ENCODE measurements at regions not wholly inside any gene's neighbourhood (a gene's known extent, or its start where the extent isn't known, plus 50 kb on each side); places are given as distances from the start of the nearest gene placed in this dataset.

DNA sequence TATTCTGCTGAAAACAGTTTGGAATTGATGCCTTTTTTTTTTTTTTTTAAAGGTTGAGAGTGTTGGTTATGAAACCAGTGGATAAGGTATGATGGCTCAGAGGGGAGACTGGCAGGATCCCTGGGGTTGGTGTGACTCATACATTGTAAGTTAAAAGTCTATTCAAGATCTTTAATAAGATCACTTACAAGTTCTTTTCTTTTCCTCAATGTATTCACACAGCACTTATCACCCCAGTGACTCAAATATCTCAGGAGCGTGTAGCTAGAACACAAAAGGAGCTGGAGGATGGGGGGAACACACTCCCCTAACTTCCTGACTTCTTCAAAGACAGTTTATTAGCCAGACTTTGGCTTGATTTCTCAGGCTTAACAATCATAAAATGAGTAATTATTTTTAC lies 285.3 kb downstream of the SV2B start:
- TF ChIP-seq, protein P1, sequence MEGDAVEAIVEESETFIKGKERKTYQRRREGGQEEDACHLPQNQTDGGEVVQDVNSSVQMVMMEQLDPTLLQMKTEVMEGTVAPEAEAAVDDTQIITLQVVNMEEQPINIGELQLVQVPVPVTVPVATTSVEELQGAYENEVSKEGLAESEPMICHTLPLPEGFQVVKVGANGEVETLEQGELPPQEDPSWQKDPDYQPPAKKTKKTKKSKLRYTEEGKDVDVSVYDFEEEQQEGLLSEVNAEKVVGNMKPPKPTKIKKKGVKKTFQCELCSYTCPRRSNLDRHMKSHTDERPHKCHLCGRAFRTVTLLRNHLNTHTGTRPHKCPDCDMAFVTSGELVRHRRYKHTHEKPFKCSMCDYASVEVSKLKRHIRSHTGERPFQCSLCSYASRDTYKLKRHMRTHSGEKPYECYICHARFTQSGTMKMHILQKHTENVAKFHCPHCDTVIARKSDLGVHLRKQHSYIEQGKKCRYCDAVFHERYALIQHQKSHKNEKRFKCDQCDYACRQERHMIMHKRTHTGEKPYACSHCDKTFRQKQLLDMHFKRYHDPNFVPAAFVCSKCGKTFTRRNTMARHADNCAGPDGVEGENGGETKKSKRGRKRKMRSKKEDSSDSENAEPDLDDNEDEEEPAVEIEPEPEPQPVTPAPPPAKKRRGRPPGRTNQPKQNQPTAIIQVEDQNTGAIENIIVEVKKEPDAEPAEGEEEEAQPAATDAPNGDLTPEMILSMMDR (IDR thresholded peaks at IDR 0.05; ENCODE audit: insufficient read depth, low read depth, low read length): no peak
- DNase-seq (ENCODE audit: low read depth): no peak
- H3K4me3 ChIP-seq (ENCODE audit: low read depth, low read length): no peak overlapping the region

DNA sequence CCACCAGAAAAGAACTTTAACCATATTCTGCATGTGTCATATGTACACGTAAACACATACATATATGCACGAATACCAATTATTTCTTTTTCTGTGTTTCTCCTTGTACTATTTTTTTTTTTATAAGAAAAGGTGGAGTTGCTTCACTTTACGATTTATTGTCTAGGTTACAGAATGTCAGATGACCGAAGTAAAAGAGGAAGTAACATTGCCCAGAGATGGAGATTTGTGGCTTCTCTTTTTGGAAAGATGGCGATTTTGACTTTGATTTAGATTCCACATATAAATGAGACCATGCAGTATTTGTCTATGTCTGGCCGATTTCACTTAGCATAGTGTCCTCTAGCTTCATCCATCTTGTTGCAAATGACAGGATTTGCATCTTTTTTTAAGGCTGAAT lies 293.1 kb downstream of the SV2B start:
- no peak for DNase-seq (ENCODE audit: low read depth)
- TF ChIP-seq, protein P1 (IDR thresholded peaks at IDR 0.05; ENCODE audit: insufficient read depth, low read depth, low read length): no peak
- no peak overlapping the region for H3K4me3 ChIP-seq (ENCODE audit: low read depth, low read length)

GRCh38 chr15:91400481-91400880 lies 300.4 kb downstream of the SV2B start:
- TF ChIP-seq, protein P1 (IDR thresholded peaks at IDR 0.05; ENCODE audit: insufficient read depth, low read depth, low read length): no peak
- no peak for DNase-seq (ENCODE audit: low read depth)
- no peak overlapping the region for H3K4me3 ChIP-seq (ENCODE audit: low read depth, low read length)

DNA sequence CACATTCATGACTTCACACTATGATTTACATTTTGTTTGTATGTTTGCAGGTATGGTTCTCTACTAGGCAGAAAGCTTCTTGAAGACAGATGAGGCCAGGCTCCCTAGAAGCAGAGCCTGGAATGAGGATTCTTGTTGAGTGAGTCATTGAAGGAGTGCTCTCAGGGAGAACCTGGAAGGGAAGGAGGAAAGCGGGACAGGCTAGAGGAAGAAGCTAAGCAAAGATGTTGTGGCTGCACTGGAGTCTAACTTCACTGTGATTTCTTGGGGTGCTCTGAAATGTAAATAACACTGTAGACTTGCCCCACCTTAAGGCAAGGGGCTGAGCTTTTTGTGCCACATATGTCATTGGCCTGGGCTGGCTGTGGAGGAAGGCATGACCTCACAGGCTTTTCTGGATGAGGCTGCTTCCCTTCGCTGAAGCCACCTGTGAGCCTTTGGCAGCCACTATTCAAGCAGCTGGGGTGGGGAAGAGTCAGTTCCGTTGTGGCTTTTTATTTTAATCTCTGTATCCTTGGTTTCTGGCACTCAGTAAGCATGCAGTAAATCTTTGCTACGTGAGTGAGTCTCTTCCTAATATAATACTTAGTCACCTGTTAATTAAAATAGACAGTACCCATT lies 307.3 kb downstream of the SV2B start:
- peak; percentile 1 for DNase-seq (ENCODE audit: low read depth)
- no peak overlapping the region for H3K4me3 ChIP-seq (ENCODE audit: low read depth, low read length)
- TF ChIP-seq, protein P1 (IDR thresholded peaks at IDR 0.05; ENCODE audit: insufficient read depth, low read depth, low read length): no peak

GRCh38 chr15:91408476-91409076 lies 308.5 kb downstream of the SV2B start:
- TF ChIP-seq, protein P1 (IDR thresholded peaks at IDR 0.05; ENCODE audit: insufficient read depth, low read depth, low read length): no peak
- no peak for DNase-seq (ENCODE audit: low read depth)
- H3K4me3 ChIP-seq (ENCODE audit: low read depth, low read length): no peak overlapping the region

GRCh38 chr15:91409387-91409786 lies 309.3 kb downstream of the SV2B start:
- TF ChIP-seq, protein P1 (IDR thresholded peaks at IDR 0.05; ENCODE audit: insufficient read depth, low read depth, low read length): no peak
- DNase-seq (ENCODE audit: low read depth): no peak
- H3K4me3 ChIP-seq (ENCODE audit: low read depth, low read length): no peak overlapping the region

DNA sequence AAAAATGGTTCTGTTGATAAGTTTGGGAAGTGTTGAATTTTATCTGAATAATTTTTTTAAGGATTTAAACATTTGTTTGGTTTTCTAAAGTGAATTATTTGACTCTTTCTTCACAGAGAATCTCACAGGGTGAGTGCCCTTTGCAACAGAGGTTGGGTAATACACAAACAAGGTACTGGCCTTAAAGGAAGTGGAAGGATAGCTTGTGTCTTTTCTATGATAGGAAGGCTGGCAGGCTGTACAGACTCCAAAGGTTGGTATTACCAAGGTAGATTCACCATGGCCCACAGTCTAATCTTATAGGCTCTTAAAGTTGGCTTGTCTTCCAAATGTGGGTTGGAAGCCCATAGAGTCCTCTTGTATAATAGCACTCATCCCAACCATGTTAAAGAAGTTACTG lies 311.5 kb downstream of the SV2B start:
- H3K4me3 ChIP-seq (ENCODE audit: low read depth, low read length): no peak overlapping the region
- DNase-seq (ENCODE audit: low read depth): no peak
- TF ChIP-seq, protein P1 (IDR thresholded peaks at IDR 0.05; ENCODE audit: insufficient read depth, low read depth, low read length): no peak

Data from fibroblast of villous mesenchyme (primary cell).